Astrocyte (in vitro differentiated cells and primary cell): ENCODE measurements at regions not wholly inside any gene's neighbourhood (a gene's known extent, or its start where the extent isn't known, plus 50 kb on each side); places are given as distances from the start of the nearest gene placed in this dataset.

Experiments used
- DNase-seq: peaks from one replicate; pipeline ENCODE4 v3.0.0-alpha.2; 2010; ENCODE audit warnings: low read depth
- FAIRE-seq: peaks from 2 replicates; lab custom pipeline; 2011; peaks lifted over from hg19 to GRCh38; lab: Jason Lieb, UNC
- H2AFZ ChIP-seq: 2 replicates; pipeline ENCODE4 v1.6.0; 2012; ENCODE audit warnings: low read depth, low read length, inconsistent platforms
- H3K27ac ChIP-seq: 2 replicates; pipeline ENCODE4 v1.5.1; 2011; ENCODE audit warnings: low read depth, low read length, inconsistent platforms
- H3K27me3 ChIP-seq: 2 replicates; pipeline ENCODE4 v1.6.0; 2011; ENCODE audit warnings: low read length, inconsistent platforms; ENCODE audit not compliant: insufficient read depth
- H3K36me3 ChIP-seq: 2 replicates; pipeline ENCODE4 v1.5.1; 2011; ENCODE audit warnings: low read length, inconsistent platforms; ENCODE audit not compliant: insufficient read depth
- H3K4me1 ChIP-seq: 2 replicates; pipeline ENCODE4 v1.5.1; 2011; ENCODE audit warnings: low read length, inconsistent platforms; ENCODE audit not compliant: insufficient read depth
- H3K4me2 ChIP-seq: 2 replicates; pipeline ENCODE4 v1.6.0; 2012; ENCODE audit warnings: low read length, inconsistent platforms
- H3K4me3 ChIP-seq: 2 replicates; pipeline ENCODE4 v1.5.1; 2011; ENCODE audit warnings: low read depth, mild to moderate bottlenecking, low read length, inconsistent platforms; ENCODE audit not compliant: insufficient read depth
- H3K79me2 ChIP-seq: 2 replicates; pipeline ENCODE4 v1.6.0; 2012; ENCODE audit warnings: mild to moderate bottlenecking, low read length, inconsistent platforms; ENCODE audit not compliant: insufficient read depth
- H3K9ac ChIP-seq: 2 replicates; pipeline ENCODE4 v1.6.0; 2012; ENCODE audit warnings: mild to moderate bottlenecking, low read length, inconsistent platforms
- H3K9me3 ChIP-seq: 2 replicates; pipeline ENCODE4 v1.5.1; 2012; ENCODE audit warnings: low read depth, mild to moderate bottlenecking, low read length, inconsistent platforms; ENCODE audit not compliant: insufficient read depth
- H4K20me1 ChIP-seq: 2 replicates; pipeline ENCODE4 v1.6.0; 2012; ENCODE audit warnings: low read length, inconsistent platforms; ENCODE audit not compliant: insufficient read depth
- H3K27ac Mint-ChIP-seq: one replicate; pipeline ENCODE4 v1.8.0; 2021; ENCODE audit warnings: mild to moderate bottlenecking, mixed read lengths; ENCODE audit not compliant: unreplicated experiment
- H3K27me3 Mint-ChIP-seq: one replicate; pipeline ENCODE4 v1.8.0; 2021; ENCODE audit warnings: low read depth, mixed read lengths; ENCODE audit not compliant: unreplicated experiment
- H3K36me3 Mint-ChIP-seq: one replicate; pipeline ENCODE4 v1.8.0; 2021; ENCODE audit warnings: low read depth, mixed read lengths; ENCODE audit not compliant: unreplicated experiment
- H3K4me1 Mint-ChIP-seq: one replicate; pipeline ENCODE4 v1.8.0; 2021; ENCODE audit warnings: low read depth, mixed read lengths; ENCODE audit not compliant: unreplicated experiment
- H3K4me3 Mint-ChIP-seq: one replicate; pipeline ENCODE4 v1.8.0; 2021; ENCODE audit warnings: mild to moderate bottlenecking, moderate library complexity, mixed read lengths; ENCODE audit not compliant: unreplicated experiment
- H3K9me3 Mint-ChIP-seq: one replicate; pipeline ENCODE4 v1.8.0; 2021; ENCODE audit warnings: mild to moderate bottlenecking, mixed read lengths; ENCODE audit not compliant: unreplicated experiment
- EZH2 ChIP-seq: IDR thresholded peaks from 2 replicates; pipeline ENCODE4 v1.6.1; 2012; ENCODE audit warnings: mild to moderate bottlenecking, low read length, inconsistent platforms; ENCODE audit not compliant: insufficient read depth
- TF ChIP-seq, protein P1 (sequence below): IDR thresholded peaks from 2 replicates; pipeline ENCODE4 v1.5.1; 2011; ENCODE audit warnings: low read depth, mild to moderate bottlenecking, inconsistent platforms, low read length, moderate library complexity; ENCODE audit not compliant: insufficient read depth

DNA sequence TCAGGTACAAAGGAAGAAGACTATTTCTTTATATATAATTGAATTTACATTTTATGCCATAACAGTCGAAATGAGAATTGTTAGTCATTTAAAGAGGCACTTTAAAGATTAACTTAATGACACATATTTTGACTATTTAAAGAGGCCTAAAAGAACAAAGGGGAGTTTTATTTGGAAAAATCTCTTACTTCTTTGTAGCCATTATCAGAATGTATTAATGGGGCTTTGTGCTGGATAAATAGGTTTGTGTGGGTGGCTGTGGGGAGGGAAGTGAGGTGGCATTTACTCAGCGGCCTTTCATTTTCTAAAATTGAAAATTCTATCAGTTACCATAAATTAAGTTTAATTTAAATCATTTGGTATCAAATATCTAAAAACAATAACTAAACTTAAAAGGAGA is 462.2 kb upstream of the CXADR start:
- Mint-ChIP-seq H3K27ac (peak overlapping the region; percentile 14), H3K9me3 (no peaks in the 10 kb centered on the region), H3K4me1 (peaks cover 12% of the 10 kb centered on the region), H3K27me3 (no peaks in the 10 kb centered on the region), H3K36me3 (no peaks in the 10 kb centered on the region), H3K4me3 (no peak overlapping the region)
- no peaks in the 10 kb centered on the region for H4K20me1 ChIP-seq
- H3K4me1 ChIP-seq = peaks cover 3% of the 10 kb centered on the region
- H3K27me3 ChIP-seq = no peaks in the 10 kb centered on the region
- H3K27ac ChIP-seq = no peak overlapping the region
- H3K9me3 ChIP-seq = no peaks in the 10 kb centered on the region
- FAIRE-seq = no peak
- no peak overlapping the region for H3K4me3 ChIP-seq
- H3K9ac ChIP-seq = no peak overlapping the region
- H3K79me2 ChIP-seq = no peaks in the 10 kb centered on the region
- no peaks in the 10 kb centered on the region for H3K36me3 ChIP-seq
- DNase-seq = no peak
- no peak overlapping the region for H3K4me2 ChIP-seq
- H2AFZ ChIP-seq = no peak overlapping the region
- TF ChIP-seq EZH2 = no peak
- TF ChIP-seq, protein P1, sequence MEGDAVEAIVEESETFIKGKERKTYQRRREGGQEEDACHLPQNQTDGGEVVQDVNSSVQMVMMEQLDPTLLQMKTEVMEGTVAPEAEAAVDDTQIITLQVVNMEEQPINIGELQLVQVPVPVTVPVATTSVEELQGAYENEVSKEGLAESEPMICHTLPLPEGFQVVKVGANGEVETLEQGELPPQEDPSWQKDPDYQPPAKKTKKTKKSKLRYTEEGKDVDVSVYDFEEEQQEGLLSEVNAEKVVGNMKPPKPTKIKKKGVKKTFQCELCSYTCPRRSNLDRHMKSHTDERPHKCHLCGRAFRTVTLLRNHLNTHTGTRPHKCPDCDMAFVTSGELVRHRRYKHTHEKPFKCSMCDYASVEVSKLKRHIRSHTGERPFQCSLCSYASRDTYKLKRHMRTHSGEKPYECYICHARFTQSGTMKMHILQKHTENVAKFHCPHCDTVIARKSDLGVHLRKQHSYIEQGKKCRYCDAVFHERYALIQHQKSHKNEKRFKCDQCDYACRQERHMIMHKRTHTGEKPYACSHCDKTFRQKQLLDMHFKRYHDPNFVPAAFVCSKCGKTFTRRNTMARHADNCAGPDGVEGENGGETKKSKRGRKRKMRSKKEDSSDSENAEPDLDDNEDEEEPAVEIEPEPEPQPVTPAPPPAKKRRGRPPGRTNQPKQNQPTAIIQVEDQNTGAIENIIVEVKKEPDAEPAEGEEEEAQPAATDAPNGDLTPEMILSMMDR = no peak

DNA sequence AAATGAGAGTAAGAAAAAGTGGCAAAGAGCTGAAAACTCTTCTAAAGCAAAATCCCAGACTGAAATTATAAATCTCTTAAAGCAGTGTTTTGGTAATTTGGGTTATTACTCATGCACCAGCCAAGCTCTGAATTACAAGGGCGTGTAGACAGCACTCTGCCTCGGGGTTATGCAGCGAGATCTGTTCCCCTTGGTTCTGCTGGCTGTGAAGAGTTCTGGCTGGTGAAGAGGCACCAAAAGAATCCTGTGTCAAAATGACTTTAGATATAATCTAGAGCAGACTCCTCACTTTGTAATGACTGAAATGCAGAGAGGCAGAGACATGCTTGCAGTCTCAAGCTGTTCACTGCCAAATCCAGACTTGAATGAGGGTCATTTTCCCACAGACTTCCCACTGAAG is 461.8 kb upstream of the CXADR start:
- no peaks in the 10 kb centered on the region for H4K20me1 ChIP-seq
- peak overlapping the region; percentile 14 for H3K27ac Mint-ChIP-seq
- peaks cover 12% of the 10 kb centered on the region for H3K4me1 Mint-ChIP-seq
- peak; percentile 50 for DNase-seq
- no peaks in the 10 kb centered on the region for H3K27me3 Mint-ChIP-seq
- no peaks in the 10 kb centered on the region for H3K27me3 ChIP-seq
- no peak overlapping the region for H3K4me3 Mint-ChIP-seq
- peaks cover 3% of the 10 kb centered on the region for H3K4me1 ChIP-seq
- FAIRE-seq = no peak
- no peak overlapping the region for H3K4me3 ChIP-seq
- no peaks in the 10 kb centered on the region for H3K79me2 ChIP-seq
- TF ChIP-seq, protein P1 = no peak
- no peak for TF ChIP-seq EZH2
- H3K4me2 ChIP-seq = peak overlapping the region; percentile 15
- no peaks in the 10 kb centered on the region for H3K36me3 ChIP-seq
- peak overlapping the region; percentile 44 for H2AFZ ChIP-seq
- H3K9ac ChIP-seq = no peak overlapping the region
- no peaks in the 10 kb centered on the region for H3K9me3 ChIP-seq
- no peaks in the 10 kb centered on the region for H3K36me3 Mint-ChIP-seq
- H3K9me3 Mint-ChIP-seq = no peaks in the 10 kb centered on the region
- no peak overlapping the region for H3K27ac ChIP-seq

DNA sequence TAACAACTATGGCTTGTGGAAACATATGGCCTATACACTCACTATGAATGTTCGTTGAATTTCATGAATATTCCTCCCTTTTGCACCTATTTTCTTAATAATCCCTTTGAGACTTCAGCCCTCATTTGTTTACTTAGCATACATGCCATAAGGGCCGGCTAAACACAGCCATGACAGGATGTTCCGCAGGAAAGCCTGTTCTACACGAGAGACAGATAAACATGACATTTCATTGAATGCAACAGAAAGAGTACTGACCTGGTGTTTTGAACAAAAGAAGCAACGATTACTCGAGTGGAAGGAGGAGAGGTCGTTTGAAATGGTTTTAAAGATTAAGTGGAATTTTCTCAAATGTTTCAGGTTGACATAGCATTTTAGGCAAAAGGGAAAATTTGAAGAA is 459.5 kb upstream of the CXADR start:
- H3K4me1 ChIP-seq = peaks cover 3% of the 10 kb centered on the region
- H3K9me3 ChIP-seq = no peaks in the 10 kb centered on the region
- H3K27me3 ChIP-seq = no peaks in the 10 kb centered on the region
- H3K79me2 ChIP-seq = no peaks in the 10 kb centered on the region
- no peak overlapping the region for H3K4me2 ChIP-seq
- H4K20me1 ChIP-seq = no peaks in the 10 kb centered on the region
- Mint-ChIP-seq H3K4me1 (peaks cover 12% of the 10 kb centered on the region), H3K27ac (no peak overlapping the region), H3K4me3 (no peak overlapping the region), H3K27me3 (no peaks in the 10 kb centered on the region), H3K9me3 (no peaks in the 10 kb centered on the region), H3K36me3 (no peaks in the 10 kb centered on the region)
- no peak overlapping the region for H2AFZ ChIP-seq
- no peaks in the 10 kb centered on the region for H3K36me3 ChIP-seq
- H3K9ac ChIP-seq = no peak overlapping the region
- no peak overlapping the region for H3K4me3 ChIP-seq
- DNase-seq (no peak), FAIRE-seq (no peak)
- H3K27ac ChIP-seq = no peak overlapping the region
- TF ChIP-seq, protein P1 = no peak
- no peak for TF ChIP-seq EZH2
